Right lobe of liver (tissue), 4 donors: ENCODE measurements at regions not wholly inside any gene's neighbourhood (a gene's known extent, or its start where the extent isn't known, plus 50 kb on each side); places are given as distances from the start of the nearest gene placed in this dataset.

ENCODE experiments used
- CTCF ChIP-seq, 4 donors: fragments of 200-600 bp in 3 of 4; fragments of 450-650 bp in 1 of 4; IDR thresholded peaks; one replicate each; pipeline versions ENCODE4 v1.5.1 to v1.8.0; 2016 to 2022; ENCODE audit warnings: antibody characterized with exemption in 4 of 4, mild to moderate bottlenecking in 2 of 4
- POLR2A ChIP-seq: fragments of 450-650 bp; IDR thresholded peaks from one replicate; pipeline ENCODE4 v1.6.1; 2017; ENCODE audit warnings: antibody characterized with exemption, mild to moderate bottlenecking
- donor health status: DM: no; HTN: no; CAD: no.
- donor health status: DM: no; HTN: no; CAD: no.
- donor health status: DM: no; HTN: yes; CAD: no.

DNA sequence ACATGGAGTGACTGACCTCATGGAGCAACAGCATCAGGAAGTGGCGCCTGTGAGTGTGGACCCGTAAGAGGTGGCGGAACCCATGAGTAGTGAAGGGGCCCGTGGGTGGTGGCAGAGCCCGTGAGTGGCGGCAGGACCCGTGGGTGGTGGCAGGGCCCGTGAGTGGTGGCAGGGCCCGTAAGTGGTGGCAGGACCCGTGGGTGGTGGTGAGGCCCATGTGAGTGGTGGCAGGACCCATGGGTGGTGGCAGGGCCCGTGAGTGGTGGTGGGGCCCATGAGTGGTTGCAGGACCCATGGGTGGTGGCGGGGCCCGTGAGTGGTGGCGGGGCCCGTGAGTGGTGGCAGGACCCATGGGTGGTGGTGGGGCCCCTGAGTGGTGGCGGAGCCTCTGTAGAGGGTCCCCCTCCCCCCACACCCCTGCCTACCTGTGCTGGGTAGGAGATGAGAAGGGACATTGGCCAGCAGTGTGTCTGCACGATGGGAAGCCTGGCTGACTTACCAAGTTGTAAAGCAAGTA, 407.7 kb upstream of the SALL3 start:
- TF ChIP-seq CTCF (IDR thresholded peaks at IDR 0.05) (no peak), POLR2A (no peak)
